Stimulated activated CD8-positive, alpha-beta memory T cell treated with anti-CD3 and anti-CD28 coated beads, Interleukin-15, amount 100 ng/mL, for 4 hours (primary cell): ENCODE measurements at regions not wholly inside any gene's neighbourhood (a gene's known extent, or its start where the extent isn't known, plus 50 kb on each side); places are given as distances from the start of the nearest gene placed in this dataset.

Experiments
- DNase-seq, 2 donors: peaks; one replicate each; pipeline ENCODE4 v3.0.0-alpha.2; 2020; ENCODE audit warnings: low read depth in 2 of 2

- DNase-seq, result no peak
These were observed 187.0 kb downstream of the MID1IP1 start for GRCh38 chrX:38988301-38988700.

DNA sequence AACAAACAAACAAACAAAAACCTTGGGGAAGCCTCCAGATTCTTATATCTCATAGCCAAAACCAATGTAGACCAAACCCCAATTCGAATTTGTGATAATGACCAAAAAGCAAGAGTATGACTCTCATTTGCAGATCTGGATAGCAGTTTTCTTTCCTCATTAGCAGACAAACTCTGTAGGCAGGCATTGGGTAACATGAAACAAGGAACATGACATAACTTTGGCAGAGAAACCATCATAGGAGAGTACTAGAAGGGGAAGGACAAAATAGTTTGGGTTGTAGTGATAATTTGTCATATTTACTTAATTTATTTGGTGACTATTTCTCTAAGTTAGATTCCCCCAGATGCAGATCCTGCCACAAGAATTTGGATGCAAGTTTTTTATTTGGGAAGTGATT, 187.8 kb downstream of the MID1IP1 start:
- no peak for DNase-seq

DNA sequence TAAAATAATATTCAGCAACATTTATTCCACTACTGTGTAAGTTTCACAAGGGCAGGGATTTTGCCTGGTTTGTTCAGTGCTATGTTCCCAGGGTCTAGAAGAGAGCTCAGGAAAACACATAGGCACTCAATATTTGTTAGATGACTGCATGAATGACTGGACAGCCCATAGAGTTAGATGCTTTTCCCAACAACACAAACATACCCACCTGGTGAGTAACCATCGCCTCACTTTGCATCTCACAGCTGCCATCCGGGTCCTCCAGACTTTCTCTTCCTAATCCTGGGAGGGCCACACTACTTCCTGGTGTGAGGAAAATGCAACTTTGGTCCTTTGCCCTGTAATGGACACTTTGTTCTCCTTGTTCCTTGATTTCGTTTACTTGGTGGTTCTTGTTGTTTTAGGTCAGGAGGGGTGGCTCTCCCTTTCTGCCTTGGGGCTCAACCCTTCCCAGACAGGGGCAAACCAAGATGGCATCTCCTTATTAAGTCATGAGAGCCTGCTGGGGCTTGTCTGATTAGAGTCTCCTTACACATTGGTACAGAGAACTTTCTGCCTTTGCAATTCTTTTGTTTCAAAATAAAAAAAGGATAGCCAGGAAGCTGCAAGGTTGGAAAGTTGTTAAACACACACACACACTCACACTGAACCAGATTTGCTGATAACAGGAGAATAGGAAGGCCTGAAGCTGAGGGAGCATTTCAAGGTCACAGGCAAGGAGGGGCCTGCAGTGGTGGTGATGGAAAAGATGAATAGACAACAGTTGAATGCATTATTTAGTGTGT, 190.6 kb downstream of the MID1IP1 start:
- no peak for DNase-seq

DNA sequence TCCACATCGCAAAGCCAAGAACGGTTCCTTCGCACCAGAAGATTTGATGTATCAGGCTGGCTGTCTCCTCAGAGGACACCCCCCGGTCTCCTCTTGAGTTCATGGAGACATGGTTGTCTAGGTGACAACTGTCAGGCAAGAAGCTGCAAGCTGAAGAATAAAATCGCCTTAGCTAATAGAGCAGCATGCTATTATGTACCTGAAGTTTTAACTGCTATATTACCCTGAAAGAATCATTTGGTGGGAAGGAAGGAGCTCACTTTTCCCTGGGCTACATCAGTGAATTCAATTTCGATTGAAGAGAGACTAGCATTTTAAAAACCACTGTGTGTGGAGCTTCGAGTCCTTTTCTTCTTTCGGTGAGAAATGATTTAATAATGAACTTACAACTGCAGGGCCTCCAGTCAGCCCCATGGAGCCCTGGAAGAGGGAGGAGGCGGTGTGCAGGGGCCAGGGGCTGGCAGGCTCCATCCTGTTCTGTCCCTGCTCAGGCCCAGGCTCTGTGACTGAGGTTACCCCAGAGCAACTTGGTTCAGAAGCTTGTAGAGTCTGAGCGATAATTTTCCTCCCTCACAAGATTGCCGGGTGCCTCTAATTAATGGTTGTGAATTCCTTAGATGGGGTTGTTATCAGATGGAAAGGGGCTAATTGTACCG, 191.3 kb downstream of the MID1IP1 start:
- DNase-seq, result no peak

DNA sequence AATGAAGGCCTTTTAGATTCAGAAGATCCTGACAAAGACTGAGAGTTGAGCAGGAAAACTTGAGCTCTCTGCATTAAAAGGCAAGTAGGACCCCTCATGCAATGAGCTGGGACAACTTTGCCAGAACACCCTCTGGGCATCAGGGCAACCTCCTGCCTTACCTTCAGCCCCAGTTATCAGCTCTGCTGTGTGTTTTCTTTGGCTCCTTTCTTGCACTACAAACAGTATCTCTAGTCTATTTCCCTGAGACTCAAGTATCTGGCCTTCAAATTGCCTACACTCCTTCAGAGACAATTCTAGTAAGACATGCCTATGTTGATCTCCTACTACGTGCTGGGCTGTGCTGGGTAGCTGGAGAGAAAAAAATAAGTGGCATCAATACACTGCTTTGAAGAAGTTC, 192.2 kb downstream of the MID1IP1 start:
- DNase-seq, result no peak

DNA sequence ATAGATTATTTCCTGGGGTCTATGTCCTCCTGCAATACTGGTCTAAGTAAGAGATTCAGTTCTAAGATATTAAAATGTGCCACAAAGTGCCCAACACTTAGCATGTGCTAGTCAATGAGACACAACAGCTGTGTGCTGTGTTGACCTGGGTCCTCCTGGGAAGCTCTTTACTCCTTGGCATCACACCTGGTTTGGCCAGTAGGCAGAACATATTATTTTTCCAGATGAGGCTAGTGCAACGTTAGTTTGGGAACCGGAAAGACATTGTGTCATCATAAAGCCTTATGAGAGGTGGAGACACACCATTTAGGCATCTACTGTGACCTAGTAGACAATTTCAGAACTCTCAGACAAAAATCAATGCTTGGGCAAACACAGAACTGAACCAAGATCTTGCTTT, 197.8 kb downstream of the MID1IP1 start:
- no peak for DNase-seq

GRCh38 chrX:38999967-39000745, 198.9 kb downstream of the MID1IP1 start:
- no peak for DNase-seq

- DNase-seq, result no peak
These were observed 199.5 kb downstream of the MID1IP1 start for GRCh38 chrX:39000802-39001201.

DNA sequence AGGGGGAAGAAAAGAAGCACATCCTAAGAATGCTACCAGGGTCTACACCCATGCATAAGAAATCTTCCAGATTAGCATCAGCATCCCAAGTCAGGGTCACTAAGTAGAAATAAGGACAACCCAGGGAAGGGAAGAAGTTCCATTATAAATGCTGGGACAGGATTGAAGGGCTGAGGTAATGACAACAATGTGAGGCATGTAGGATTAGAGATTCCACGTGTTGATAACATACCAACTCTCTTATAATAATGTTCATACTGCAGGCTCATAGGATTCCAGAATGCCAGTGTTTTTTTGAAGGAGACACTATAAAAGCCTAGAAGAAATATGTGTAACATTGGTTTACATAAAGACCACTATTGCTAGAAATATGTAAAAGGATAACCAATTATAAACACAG, 201.2 kb downstream of the MID1IP1 start:
- no peak for DNase-seq

DNA sequence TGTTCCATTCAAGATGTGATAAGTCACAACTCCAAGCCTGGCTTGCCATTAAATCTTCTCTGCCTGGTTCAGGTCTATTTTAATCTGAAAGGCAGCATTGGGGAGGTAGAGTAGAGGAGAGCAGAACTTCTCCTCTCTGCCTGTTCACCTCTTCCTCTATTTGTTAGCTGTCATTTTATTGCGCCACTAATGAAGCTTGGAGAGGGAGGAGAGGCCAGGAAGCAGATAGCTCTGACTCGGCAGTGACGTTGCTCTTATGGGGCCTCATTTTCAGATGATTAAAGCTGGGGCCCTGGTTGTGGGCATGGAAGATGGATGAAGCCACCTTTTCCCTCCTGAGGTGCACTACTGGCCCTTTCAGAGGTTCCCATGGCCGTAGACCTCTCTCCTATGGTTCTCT, 207.3 kb downstream of the MID1IP1 start:
- DNase-seq, result no peak

DNA sequence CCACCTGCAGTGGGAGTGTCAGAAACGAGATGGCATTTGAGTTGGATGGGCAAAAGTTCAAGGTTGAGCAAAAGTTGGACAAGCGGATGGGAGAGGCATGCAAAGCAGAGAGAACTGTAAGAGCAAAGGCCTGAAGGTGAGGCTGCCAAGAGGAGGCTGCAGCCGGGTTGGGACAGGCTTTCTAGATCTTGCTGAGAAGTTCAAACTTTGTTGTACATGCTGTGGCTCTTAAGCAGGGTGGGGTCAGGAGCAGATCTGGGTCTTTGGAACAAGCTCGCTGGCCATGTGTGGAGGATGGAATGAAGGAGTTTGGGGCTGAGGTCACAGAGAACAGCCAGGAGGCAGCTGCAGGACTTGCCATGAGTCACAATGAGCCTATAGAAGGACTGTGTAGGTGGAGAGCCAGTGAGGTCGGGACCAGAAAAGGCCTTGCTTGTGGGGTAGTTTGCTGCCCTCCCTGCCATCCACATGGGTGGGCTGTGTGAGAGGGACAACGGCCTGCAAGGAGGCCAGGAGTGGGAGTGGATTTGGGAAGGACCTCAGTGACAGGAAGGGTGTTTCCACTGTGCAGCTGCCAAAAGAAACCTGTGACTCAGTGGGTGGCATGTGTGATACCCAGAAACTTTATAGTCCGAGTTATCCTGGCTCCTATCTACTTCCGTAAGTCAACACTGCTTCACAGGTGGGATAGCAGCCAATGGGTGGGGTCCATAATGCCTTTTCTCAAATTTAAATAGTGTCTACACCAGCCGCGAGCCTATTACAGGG, 210.4 kb downstream of the MID1IP1 start:
- DNase-seq, result no peak

- DNase-seq, result no peak
These were observed 211.4 kb downstream of the MID1IP1 start for GRCh38 chrX:39012621-39013111.

DNA sequence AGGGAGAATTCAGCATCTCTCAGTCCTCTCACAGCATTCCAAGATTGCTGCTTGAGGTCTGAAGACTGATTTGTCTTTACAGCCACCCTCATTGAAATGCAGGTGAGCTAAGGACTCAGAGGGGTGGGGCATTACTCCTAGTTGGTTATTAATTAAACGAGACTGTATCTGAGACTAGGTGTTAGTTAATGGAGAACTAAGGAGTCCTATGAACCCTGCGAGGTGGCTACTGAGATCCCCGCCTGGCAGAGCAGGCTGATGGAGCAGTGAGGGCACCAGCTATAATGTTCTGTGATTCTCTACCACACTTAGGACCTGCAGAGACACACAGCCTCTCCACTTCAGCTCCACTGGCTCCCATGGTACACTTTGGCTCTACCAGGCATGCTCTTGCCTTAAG, 215.3 kb downstream of the MID1IP1 start:
- DNase-seq, result no peak

DNA sequence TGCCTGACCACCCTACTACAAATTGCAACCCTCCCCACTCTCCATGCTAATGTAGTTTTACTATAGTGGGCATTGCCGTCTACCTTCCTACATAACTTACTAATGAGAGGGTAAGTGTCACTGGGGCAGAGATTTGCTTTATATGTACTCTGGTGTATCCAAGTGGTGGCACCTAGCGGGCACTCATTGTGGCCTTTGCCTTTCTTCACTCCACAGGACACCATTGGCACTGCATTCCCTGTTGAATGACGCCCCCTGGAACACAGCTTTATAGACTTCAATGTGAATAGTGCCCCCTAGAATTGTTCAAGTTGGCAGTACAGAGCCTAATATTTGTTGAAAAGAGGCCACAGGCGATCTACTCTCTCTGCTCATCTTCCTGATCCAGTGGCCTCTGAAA, 215.8 kb downstream of the MID1IP1 start:
- no peak for DNase-seq

DNA sequence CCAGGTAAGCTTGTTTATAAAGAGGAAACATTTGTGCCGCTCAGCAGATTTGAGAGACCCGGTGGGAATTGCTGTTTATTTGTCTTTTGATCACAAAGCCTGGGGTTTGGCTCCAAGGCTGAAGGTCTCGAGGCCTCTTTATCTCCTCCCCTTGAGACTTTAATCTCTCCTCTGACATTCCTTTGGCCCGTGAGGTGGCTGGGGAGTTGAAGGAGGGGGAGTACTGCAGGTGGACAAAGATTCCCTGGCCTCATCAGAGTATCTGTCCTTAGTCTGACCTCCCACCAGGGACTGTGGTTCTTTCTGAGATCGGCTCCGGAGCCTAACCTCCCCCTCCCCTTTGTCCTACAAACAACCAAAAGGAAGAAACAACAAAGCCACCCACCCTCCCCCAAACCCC, 216.5 kb downstream of the MID1IP1 start:
- no peak for DNase-seq

DNA sequence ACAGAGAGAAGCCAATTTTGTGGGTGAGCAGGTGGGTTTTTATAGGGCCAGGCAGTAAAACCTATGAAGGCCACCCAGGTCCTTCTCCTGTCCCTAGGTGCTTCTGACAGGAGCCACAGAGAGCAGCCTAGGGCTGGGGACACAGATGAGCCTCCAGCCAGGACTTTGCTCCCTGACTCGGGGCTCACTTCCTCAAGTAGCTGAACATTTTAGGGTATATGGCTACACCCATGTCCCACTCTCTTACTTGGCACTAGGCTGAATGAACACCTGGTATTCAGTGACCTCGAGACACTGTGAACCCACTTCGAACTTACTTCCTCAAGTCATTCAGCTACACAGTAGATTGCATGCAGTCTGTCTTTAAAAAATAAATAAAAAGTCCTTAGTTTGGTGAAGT, 217.3 kb downstream of the MID1IP1 start:
- no peak for DNase-seq

DNA sequence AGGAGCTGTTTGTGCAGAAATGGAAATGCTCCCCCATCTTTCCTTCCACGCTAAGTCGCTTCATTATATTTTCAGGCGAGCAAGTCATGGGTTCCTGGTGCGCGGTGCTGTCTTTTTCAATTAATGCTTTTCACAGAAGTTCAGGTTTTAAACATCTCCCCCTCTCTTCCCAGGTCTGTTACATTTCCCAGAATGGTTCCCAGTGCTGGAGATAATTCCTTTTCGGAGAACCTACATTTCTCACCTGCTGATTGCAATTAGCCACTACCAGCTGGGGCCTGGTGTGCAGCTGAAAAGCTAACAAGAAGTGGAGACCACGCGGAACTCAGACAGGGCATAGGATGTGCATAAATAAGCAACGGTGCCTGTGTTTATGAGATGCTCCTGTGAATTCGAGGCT, 217.8 kb downstream of the MID1IP1 start:
- no peak for DNase-seq

GRCh38 chrX:39020051-39020669, 218.9 kb downstream of the MID1IP1 start:
- no peak for DNase-seq

DNA sequence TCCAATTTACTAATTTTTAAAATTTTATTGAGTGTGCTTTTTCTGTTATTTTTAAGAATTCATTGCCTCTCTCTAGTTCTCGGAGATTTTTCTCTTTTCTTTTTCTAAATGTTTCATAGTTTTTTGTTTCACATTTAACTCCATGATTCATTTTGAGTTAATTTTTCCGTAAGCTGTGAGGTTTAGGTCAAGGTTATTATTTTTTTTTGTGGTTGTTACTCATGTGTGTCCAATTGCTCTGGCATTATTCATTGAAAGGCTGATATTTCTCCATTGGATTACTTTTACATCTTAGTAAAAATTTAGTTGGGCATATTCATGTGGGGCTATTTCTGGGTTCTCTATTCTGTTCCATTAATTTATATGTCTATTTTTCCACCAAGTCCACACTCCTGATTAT, 220.8 kb downstream of the MID1IP1 start:
- DNase-seq, result no peak

DNA sequence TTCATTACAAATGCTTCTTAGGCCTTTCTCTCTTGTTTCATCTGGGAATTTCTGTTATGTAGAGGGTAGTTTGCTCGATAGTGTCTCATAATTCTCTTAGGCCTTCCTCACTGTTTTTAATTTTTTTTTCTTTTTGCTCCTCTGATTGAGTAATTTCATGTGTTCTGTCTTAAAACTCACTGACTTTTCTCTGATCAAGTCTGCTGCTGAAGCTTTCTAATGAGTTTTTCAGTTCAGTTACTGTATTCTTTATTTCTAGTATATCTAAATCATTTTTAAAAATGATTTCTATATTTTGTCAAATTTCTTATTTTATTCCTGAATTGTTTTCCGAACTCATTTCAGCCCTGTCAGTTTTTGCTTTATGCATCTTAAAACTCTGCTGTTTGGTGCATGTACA, 228.0 kb downstream of the MID1IP1 start:
- no peak for DNase-seq

DNA sequence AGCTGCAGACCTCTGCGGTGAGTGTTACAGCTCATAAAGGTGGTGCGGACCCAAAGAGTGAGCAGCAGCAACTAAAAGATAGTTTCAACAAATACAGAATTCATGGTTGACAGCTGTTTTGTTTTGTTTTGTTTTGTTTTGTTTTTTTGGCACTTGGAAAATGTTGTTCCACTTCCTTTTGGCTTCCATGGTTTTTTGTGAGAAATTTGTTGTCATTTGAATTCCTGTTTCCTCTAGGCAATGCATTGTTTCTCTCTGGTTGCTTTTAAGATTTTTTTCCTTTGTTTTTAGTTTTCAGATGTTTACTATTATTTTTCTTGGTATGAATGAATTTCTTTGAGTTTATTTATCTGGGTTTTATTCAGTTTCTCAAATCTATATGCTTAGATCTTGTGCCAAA, 229.4 kb downstream of the MID1IP1 start:
- DNase-seq, result no peak
